NCI-H1694 treated with DMSO at 0.1 percent for 48 hours (cell line): ENCODE measurements at regions not wholly inside any gene's neighbourhood (a gene's known extent, or its start where the extent isn't known, plus 50 kb on each side); places are given as distances from the start of the nearest gene placed in this dataset.
A peak's percentile ranks its signal among the peaks of the same experiment; 100 is the strongest.

Experiments used
- DNase-seq: peaks from one replicate; lab custom pipeline; 2025; lab: John Stamatoyannopoulos, UW

DNA sequence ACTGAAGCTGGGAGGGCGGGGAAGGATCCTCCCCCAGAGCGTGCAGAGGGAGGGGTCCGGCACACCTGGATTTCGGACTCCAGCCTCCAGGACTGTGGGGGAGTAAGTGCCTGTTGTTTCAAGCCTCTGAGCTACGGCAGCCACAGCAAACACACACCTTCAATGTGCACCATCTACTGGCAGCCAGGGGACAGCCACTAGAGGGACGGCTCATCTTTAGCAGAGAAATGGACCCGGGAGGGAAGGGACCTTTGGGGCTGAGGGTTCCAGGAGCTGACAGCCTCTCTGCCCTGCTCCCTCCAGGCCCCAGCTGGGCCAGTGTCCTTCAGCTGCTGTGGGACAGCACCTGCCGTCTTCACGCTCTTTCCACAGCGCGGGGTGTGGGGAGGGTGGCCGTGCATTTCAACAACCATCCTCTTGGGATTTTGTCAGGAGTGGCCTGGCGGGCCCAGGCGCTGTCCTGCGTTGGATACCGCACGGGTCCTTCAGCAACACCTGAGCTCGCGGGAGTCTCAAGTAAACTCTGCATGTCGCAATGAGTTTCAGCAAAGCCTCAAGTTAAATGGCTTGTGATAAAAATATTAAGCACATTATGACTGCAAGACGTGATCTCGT is 209.2 kb upstream of the C14orf180 start:
- peak; percentile 92 for DNase-seq

DNA sequence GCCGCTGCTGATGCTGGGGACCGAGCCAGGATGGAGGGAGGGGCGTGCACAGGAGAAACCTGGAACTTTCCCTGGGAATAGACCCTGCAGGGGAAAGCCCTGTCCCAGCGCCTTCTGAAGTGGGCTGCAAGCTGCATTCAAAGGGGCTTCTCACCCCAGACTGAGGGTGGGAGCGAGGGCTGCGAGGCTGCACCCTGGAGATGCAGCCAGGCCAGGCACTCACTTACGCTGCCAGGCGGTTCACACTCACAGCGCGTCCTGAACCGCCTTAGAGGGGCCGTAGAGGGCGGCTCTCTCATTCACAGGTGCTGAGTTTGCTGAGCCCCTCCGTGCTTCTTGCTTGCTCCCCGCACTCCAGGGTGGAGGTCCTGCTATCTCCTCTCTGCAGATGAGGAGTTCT is 208.5 kb upstream of the C14orf180 start:
- no peak for DNase-seq

DNA sequence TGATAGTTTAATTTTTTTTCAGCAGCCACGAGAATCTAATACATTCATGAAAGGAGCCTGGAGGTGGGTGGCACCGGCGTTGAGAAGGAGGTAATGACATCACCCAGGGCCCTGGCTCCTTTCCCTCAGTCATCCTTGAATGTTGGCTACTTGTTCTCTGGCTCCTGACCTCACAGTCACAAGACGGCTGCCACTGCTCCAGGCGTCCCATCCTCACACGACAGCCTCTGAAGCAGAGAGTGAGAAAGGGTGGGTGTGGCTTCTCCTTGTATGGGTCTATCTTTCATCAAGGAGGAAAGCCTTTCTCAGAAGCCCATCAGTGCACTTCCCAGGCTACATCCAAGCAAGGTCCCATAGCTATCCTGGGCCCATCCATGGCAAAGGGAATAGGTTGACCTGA is 207.6 kb upstream of the C14orf180 start:
- DNase-seq: no peak

DNA sequence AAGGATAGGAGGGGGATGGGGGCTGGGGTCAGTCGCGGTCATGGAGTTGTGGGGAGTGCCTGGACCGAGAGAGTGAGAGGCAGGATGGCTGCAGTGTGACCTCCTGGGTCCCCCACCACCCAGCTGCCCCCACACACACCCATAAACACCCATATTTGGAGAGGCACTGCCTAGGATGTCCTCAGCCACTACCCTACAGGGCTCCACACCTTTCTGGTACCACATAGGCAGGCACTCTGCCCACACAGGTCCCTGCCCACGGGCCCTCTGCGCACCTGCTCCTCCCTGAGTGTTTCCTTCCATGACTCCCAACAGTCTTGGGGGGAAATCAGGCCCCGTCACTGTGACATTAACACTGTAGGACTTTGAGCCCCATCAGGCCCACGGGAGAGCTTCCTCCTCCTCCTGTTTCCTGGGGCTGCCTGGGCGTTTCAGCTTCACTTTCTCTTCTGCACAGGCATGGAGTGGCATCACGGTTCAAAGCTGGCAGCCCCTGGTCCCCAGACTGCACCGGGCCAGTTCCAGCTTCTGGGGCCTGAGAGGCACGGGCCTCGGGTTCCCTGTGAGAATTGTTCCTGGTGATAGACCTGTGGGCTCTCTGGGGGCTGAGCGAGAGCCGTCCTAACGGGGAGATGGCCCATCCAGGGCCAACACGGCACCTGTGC is 207.0 kb upstream of the C14orf180 start:
- DNase-seq: no peak

DNA sequence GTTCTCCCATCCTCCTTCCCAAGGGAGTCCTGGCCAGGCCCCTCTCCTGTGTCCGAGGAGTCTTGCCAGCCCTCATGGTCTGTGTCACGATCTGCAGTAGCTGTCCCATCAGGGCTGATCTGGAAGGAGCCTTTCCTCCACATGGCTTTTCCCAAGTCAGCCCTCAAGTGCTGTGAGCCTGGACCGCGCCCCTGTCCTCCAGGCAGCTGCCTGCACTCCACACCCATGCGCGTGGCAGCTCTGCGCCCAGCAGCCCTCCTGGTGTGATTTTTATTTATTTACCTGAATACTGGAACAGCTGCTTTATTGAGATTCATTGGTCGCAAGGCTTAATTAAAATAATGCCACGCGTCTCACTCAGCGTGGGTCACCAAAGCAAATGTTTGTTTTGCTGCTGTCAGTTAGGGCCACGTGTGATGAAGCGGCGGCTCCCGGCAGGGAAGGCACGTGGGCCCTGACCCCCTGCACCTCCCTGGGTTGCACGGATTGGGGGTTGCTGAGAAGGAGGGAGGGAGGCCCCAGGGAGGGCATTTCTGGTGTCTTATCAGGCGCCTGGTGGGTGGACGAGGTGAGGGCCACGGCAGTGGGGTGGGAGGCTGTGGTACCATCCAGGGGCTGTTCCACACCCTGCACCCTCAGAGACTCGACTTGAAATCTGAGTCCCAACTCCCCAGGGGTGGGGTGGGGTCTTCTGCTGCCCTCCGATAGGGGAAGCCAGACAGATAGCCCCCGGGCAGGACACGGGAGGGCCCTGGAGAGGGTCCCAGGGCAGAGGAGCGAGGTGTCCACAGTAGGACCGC is 206.3 kb upstream of the C14orf180 start:
- no peak for DNase-seq

DNA sequence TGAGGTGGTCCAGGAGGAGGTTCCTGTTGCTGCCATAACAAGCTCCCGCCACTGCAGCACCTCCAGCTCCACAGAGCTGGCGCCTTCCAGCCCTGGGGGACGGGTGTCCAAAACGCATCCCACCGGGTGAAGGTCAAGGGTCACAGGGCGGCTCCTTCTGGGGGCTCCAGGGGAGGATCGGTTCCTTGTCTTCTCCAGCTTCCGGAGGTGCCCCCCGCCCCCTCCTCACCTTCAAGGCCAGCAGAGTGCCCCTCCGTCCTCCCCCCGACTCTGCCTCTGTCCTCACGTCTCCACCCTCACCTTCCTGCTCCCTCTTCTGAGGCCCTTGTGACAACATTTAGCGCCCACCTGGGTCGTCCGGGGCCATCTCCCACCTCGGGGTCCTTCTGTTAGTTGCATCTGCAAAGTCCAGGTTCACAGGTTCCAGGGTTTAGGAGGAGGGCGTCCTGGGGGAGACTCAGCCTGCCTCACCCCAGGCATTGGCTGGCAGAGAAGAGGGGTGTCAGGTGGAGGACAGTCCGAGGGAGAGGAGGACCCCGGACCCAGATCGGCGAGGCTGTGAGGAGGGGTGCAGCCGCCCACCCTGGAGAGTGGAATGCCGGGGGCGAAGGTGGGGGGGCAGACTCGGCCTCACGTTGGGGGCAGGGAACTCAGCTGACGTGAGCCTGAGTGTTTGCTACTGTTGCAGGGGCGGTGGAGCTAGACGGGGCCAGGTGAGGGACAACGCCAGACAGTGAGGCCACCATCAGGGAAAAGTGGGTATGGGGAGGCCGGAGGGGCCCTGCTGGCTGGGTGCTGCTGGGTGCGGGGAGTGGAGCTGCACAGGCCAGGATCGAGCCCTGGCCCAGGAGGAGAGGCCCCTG is 205.5 kb upstream of the C14orf180 start:
- DNase-seq: no peak

DNA sequence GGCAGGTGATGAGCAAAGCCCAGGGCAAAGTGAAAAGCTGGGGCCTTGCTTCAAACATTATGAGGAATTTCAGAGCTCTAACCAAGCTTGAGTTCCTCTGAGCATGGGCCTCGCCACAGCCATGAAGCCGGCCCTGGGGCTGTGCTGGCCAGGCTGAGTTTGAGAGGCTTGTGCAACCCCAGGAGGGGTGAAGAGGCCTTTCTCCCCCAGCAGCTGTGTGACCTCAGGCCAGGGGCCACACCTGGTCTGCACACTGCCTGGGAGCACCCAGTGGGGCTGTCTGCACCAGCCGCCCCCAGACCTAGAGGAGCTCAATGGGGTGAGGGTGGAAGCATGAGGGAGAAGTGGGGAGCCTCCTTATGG is 204.9 kb upstream of the C14orf180 start:
- no peak for DNase-seq

DNA sequence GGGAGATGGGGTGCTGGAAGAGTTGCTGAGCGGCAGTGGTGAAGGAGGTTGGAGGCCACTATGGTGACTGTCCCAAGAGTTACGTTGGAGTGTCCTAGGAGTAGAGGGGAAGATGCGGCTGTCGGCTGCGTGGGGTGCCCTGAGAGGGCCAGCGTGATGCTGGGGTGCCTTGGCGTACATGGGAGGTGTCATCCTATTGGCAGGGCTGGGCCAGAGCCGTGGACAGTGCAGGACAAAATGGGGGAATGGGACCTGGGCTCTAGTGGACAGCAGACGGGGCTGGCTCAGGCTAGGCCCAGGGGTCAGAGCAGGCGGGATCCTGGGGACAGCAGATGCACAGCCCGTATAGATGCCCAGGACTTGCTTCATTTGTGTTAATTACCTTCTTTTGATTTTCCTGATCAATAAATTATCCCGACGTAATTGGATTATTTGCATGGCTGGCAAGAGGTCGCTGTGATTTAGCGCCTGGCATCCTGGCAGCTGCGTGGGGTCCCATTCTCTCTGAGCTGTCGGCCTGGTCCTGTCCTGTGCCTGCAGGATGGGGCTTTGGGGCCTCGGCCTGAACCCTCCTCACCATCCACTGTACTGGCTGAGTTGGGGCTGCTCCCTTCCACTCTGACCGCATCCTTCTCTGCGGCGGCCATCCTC is 203.9 kb upstream of the C14orf180 start:
- DNase-seq: no peak

DNA sequence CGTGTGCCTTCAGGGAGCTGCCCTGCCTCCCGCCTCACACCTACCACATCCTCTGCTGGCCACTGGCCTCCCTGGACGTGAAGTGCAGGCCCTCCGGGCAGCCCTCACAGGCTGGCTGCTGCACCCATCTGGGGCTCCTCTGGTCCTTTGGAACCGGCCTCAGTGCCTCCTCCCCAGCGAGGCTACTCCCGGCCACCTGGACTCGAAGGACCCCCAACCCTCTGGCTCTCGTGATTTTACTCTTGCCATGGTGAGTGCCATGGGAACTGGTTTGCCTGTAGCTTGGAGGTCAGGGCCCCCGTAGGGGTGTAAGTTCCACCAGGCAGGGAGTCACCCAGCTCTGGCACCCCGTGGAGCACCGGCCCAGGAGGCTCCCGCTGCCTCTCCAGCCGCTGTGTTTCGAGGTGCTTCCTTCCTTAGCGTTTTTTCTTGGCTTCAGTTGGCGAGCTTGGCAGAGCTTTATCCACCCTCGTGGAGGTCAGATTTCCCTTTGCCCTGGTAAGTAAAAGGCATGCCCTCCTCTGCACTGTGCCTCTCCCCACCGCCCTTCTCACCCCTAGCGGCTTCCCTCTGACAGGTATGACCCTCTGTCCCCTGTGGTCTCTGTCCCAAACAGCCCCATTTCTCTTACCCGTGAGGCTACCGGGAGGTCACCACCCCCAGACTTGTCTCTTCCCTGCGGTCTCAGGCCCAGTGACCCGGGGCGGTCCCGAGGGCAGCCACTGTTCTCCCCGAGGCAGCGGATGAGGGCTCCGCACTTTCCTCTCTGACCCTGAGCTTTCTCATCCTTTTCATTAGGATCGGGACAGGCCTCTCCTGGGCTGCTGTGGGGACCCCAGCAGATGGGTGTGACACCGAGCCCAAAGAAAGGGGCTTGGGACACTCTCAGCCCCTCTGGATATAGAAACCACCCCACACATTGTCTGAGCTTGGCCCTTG is 203.1 kb upstream of the C14orf180 start:
- DNase-seq: no peak

DNA sequence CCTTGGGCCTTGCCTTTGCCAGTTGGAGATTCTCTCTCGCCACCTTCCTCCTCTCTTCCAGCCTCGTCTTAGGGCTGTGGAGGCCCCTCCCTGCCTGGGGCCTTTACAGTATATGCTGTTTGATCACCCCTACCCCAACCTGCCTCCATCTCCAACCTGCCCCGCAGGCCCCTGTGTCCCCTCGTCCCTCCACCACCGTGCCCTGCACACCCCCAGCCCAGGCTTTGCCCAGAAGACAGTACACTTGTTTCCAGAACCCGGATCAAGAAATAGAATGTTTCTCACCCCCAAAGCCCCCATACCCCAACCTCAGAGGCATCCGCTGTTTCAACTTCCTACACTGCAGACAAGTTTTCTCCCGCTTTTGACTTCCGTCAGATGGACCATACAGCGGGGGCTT is 202.3 kb upstream of the C14orf180 start:
- no peak for DNase-seq

DNA sequence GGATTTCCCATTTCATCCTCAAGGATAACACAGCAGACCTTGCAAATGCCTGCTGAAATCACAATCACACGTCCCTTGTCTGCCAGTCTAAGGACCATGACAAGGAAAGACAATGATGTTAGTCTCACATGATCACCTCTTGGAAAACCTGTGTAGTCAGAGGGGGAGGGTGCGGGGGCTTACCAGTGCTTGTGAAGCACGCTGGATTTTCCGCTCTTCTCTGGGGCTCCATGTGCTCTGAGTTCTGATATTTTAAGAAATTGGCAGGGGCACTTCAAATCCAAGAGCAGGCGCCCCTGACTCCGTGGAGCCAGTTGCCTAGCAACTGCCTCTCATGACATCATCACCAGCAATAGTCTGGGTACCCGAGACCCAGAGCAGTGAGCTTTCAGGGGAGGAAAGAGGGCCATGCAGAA is 200.9 kb upstream of the C14orf180 start:
- DNase-seq: no peak

DNA sequence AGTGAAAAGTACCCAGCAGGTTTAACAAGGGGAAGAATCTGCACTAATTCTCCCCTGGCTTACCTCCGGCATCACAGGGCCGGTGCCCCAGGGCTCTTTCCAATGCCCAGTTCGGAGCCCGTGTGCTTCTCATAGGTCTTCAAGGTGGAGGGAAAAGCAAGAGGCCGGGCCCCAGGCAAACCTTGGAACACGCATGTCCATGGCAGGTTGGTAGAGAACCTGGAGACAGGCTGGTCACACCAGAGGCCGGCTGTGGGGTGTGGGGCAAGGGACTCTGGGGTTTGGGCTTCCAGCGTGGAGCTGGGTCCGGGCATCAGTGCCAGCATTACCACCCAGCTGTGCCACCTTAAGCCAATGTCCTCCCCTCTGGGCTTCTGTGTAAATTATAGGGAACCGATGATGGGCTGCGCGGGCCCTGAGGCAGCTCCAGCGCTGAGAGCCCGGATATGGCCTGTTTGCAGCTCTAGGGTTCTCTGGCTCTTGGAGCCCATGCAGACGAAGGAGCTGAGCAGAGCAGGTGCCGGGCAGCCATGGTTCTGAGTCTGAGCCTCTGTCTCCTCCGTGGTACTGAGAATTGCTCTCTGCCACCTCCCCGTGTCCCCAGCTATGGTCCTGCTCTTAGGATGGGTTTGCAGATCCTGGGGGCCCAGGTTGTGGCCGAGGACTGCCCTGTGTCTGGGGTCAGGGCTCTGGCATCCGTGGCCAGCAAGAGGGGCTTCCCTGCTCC is 197.0 kb upstream of the C14orf180 start:
- DNase-seq: no peak

DNA sequence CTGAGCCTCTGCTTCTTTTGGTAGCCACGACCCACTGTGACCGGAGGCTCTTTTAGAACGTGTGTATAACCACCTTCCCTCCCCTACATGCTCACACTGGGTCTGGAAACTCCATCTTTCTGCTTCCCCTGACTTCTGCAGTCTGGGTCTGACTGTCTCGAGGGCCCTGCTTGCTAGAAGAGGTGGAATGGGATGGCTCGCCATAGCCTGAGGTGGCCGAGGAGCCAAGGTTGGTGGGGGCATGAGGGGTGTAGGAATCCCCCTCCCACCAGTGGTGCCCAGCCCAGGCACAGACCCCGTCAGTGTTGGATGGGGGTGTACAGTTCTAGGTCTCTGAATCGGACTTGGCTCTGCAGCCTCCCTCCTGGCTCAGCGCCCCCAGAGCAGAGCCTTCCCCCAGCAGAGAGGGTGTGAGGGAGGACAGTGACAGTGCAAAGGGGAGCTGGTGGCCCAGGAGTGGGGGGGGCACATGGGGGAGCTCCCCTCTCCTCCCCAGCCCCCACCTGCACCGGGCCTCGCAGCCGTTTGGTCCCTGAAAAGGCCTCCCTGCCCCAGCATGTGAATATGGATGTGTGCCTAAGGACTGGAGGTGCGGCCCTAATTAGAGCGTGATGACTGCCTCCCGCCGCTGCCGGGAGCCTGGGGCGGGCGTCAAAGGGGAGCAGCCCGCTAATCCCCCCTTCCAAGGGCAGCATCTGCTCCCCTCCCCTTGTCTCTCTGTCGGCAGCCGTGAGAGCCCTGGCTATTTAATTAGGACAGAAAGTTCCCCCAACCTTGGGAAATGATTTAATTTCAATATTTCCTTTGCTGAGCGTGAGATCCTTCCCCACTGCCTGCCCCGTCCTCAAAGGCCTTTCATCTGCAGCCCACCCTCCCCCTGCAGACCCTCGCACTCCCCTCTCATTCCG is 196.2 kb upstream of the C14orf180 start:
- DNase-seq: peak; percentile 99

DNA sequence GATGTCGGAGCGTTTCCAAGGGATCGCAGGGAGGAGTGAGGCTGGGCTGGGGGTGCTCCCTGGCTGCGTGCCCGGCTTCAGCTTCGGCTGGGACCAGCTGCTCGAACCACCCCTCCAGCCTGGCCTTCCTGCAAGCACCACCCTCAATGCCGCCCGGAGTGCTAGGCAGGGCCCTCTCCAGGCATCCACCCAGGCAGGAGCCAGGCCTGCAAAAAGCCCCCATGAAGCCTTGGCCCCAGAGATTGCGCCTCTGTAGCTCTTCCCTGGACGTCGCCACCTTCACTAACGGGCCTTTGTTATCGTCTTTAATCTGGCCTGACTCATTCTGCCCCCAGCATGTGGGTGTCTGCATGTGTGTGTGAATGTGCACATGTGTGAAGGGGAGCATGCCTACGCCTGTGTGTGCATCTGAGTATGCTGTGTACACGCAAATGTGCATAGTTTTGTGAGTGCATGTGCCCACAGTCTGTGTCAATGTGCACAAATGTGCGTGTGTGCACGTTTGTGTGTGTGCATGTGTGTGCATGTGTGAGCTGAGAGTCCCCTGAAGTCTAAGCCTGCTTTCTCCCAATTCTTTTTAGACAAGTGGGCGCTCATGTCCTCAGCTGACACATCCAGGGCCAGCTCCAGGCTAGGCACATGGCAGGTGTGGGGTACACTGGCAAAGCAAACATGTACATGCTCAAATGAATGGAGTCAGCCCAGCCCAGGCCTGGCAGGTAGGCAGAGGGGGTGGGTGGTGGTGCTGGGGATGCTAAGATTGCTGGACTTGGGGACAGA is 195.4 kb upstream of the C14orf180 start:
- DNase-seq: peak; percentile 99

DNA sequence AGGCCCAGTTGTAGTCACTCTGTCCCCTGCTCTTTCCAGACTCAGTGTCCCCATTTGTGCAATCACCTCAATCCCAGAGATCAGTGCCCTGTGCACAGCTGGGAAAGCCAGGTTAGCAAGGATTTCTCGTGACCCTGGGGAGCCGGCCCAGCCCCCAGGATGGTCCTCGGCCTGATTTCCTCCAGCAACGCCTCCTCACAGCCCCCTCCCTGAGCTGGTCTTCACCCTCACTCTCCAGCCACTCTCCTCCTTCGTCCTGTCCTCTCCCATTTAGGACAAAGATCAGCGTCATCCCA is 194.8 kb upstream of the C14orf180 start:
- no peak for DNase-seq

DNA sequence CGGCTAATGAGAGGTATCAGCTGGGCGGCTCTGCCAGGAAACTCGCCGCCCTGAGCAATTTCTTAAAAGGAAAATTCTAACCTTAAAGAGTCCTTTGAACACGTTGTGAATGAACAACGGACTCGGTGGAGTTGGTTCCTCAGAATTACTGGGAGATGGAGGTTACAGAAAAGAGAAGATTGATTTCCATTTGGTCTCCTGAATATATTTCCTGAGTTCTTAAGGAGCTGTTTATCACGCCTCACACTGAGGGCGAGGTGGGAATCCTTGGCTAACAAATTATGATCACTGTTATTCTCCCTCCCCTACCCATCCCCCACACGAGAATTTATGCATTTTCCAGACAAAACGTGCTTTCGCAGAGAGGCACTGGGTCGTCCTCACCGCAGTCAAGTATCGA is 194.5 kb upstream of the C14orf180 start:
- DNase-seq: no peak

DNA sequence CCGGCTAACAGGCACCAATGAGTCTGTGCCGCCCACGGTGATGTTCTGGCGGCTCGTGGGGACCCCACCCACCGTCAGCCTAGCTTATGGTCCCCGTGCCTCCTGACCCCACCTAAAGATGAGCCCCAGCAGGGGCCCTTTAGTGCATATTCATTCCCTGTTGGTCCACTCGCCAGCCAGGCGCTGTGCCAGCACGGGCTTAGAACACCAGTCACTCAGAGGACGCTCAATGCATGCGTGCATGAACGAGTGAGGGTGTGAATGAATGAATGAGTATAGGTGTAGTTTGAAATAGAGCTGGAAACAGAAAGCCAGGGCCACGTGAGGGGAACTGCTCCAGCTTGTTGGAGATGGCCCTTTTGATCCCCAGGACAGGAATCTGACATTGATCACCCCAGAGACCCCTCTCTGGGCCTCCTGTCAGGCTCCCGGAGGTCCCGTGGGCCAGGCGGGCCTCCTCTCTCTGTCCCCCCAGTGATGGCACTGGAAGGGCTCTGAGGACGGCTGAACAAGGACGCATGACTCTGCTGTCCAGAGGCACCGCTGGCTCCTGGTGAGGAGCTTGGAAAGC is 193.9 kb upstream of the C14orf180 start:
- no peak for DNase-seq
